Tibial artery (tissue), 4 donors: ENCODE measurements at regions not wholly inside any gene's neighbourhood (a gene's known extent, or its start where the extent isn't known, plus 50 kb on each side); places are given as distances from the start of the nearest gene placed in this dataset.

ENCODE experiments used
- DNase-seq, 2 donors: peaks; one replicate each; pipeline ENCODE4 v3.0.0-alpha.2; 2019
- H3K27ac ChIP-seq, 2 donors: fragments of 200-600 bp; sonication (generic) in 1 of 2; 1 replicate in 1 of 2; 2 replicates in 1 of 2; pipeline ENCODE4 v1.5.1; 2018 to 2019; ENCODE audit warnings: mild to moderate bottlenecking in 1 of 2
- H3K27me3 ChIP-seq, 2 donors: fragments of 200-600 bp; sonication (generic) in 1 of 2; one replicate each; pipeline versions ENCODE4 v1.5.1 to v1.6.0; 2016 to 2019
- H3K36me3 ChIP-seq, 3 donors: fragments of 200-600 bp; sonication (generic) in 2 of 3; one replicate each; pipeline ENCODE4 v1.5.1; 2016 to 2019; ENCODE audit warnings: mild to moderate bottlenecking in 2 of 3
- H3K4me1 ChIP-seq, 4 donors: fragments of 200-600 bp; sonication (generic) in 2 of 4; 1 replicate in 3 of 4; 2 replicates in 1 of 4; pipeline ENCODE4 v1.5.1; 2016 to 2019
- H3K4me3 ChIP-seq, 2 donors: fragments of 200-600 bp; sonication (generic) in 1 of 2; 1 replicate in 1 of 2; 2 replicates in 1 of 2; pipeline ENCODE4 v1.5.1; 2018 to 2019; ENCODE audit warnings: mild to moderate bottlenecking in 2 of 2
- H3K9me3 ChIP-seq, 3 donors: fragments of 200-600 bp; sonication (generic) in 1 of 3; one replicate each; pipeline ENCODE4 v1.5.1; 2016 to 2019
- intact Hi-C: fragments of 100-400 bp; cut with DNase I; formaldehyde crosslinking; loops from one replicate; pipeline ENCODE4 v1.15.0; 2023; ENCODE audit warnings: low total_unique reads
- TF ChIP-seq, protein P1 (sequence below), 2 experiments: fragments of 200-600 bp in 1 of 2; fragments of 450-650 bp in 1 of 2; IDR thresholded peaks; one replicate each; pipeline ENCODE4 v1.5.1; 2017 to 2019; ENCODE audit warnings: antibody characterized with exemption in 2 of 2, mild to moderate bottlenecking in 1 of 2, moderate library complexity in 1 of 2

DNA sequence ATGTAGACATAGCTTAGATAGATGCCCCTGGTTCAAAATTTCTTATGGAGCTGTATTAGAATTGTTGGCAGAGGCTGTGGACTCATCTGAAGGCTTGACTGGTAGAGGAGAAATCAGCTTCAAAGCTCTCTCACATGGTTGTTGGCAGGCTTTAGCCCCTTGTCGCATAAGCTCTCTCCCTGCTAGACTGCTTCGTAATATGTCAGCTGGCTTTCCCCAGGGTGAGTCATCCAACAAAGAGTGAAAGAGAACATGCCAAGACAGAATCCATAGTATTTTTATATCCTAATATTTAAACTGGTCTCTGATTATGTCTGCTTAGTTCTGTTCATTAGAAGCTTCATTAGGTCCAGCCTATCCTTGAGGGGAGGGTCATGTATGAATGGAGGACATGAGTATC is 427.4 kb upstream of the NAALADL2 start:
- Histone ChIP-seq H3K9me3 (no peaks in the 10 kb centered on the region), H3K4me3 (no peak overlapping the region), H3K36me3 (no peaks in the 10 kb centered on the region), H3K4me1 (no peaks in the 10 kb centered on the region), H3K27me3 (no peaks in the 10 kb centered on the region), H3K27ac (no peak overlapping the region)
- DNase-seq, result no peak
- TF ChIP-seq, protein P1, sequence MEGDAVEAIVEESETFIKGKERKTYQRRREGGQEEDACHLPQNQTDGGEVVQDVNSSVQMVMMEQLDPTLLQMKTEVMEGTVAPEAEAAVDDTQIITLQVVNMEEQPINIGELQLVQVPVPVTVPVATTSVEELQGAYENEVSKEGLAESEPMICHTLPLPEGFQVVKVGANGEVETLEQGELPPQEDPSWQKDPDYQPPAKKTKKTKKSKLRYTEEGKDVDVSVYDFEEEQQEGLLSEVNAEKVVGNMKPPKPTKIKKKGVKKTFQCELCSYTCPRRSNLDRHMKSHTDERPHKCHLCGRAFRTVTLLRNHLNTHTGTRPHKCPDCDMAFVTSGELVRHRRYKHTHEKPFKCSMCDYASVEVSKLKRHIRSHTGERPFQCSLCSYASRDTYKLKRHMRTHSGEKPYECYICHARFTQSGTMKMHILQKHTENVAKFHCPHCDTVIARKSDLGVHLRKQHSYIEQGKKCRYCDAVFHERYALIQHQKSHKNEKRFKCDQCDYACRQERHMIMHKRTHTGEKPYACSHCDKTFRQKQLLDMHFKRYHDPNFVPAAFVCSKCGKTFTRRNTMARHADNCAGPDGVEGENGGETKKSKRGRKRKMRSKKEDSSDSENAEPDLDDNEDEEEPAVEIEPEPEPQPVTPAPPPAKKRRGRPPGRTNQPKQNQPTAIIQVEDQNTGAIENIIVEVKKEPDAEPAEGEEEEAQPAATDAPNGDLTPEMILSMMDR (IDR thresholded peaks at IDR 0.05), result no peak
- intact Hi-C loops, result no loop called here

DNA sequence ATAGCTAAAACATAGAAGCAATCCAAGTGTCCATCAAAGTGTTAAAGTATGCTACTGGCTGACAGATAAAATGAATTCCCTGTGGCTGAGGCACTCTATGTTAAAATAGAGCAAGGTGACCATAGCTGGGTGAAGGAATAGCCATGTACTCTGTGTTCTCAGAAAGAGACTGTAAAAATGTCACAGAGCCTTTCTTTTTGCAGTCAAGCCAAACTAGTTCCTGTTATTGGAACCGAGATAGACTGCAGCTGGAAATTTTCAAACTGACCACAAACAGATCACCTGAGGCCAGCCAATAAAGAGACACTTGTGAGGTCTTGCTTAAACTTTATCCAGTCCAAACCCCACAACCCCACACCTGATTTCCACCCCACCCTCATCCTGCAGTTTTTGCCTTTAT is 422.8 kb upstream of the NAALADL2 start:
- H3K27me3 ChIP-seq, result no peaks in the 10 kb centered on the region
- TF ChIP-seq, protein P1 (IDR thresholded peaks at IDR 0.05), result no peak
- intact Hi-C loops, result no loop called here
- no peaks in the 10 kb centered on the region for H3K9me3 ChIP-seq
- DNase-seq, result no peak
- peaks cover 0 to 14% (median 4%) of the 10 kb centered on the region in 4 donors for H3K4me1 ChIP-seq
- H3K27ac ChIP-seq, result no peak overlapping the region
- H3K4me3 ChIP-seq, result no peak overlapping the region
- no peaks in the 10 kb centered on the region for H3K36me3 ChIP-seq

DNA sequence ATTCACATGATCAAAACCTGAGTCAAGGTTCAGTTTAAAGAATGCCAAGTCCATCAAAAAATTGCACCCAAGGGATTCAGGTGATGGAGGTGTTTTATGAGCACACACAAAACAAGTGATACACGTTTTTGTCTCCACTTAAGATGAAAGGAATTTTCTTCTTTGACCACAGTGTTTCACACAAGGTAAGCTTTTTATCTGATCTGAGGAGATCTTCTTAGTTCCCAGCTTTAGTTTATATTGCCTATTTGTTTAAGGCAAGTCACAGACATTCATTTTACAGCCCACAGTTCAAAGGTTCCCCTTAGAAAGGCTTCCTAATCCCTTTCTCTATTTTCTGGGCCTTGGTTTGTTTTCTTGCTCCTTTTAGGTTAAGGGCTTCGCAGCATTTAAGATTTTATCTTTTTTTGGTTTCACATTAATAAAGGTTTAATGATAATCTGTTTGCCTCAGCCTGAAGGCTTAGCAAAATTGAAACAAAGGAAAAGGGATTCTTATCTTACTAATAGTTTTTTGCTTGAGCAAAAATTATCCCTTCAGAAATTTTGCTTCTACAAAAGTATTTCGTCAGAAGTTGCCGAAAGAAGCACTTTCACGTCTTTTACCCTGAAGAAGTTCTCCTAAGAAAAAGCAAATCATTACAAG is 420.5 kb upstream of the NAALADL2 start:
- no peak for DNase-seq
- TF ChIP-seq, protein P1 (IDR thresholded peaks at IDR 0.05), result no peak
- Histone ChIP-seq H3K4me3 (no peak overlapping the region), H3K9me3 (no peaks in the 10 kb centered on the region), H3K36me3 (no peaks in the 10 kb centered on the region), H3K27ac (peak overlapping the region in 1 of 2 donors; percentile 94), H3K27me3 (no peaks in the 10 kb centered on the region), H3K4me1 (peaks cover 0 to 27% (median 7%) of the 10 kb centered on the region in 4 donors)
- intact Hi-C loops, result no loop called here

DNA sequence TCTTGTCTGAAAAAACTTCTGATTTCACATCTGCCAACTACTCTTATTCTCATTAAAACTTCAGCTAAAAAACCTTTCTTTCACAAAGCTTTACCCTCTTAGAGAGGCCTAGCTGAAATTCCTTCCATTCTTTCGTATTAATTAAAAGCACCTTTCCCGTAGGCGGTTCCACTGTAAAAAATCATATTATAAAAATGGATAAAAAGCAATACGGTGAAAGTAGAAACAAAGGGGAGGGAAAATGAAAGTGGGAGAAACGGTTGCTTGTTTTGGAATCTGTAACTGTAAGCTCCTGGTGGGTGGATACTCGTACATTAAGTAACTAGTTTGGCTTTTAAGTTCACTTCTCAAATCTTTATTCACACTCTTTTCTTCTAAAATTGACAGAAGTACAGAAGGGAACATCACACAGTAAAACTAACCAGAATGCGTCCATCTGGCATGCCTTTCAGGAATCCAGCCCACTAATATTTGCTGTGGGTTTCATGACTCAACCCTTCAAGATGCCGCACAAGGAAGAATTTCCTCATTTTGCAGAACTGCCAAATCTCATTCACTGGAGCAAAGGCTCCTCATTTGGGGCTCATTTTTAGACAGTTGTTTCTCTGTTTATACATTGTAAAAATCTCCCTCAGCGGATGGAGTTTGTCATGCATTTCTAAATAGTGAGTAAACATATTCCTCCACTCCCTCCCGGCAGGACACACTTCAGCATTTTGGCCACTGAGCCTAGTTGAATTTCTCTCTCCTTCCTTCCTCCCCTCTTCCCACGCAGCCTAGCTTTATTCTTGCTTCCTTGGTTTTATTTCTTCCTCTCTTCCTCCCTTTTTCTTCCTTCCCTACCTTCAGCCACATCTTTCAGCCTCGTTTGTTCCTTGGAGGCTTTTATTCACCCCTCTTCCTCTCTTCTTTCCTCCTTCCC is 419.5 kb upstream of the NAALADL2 start:
- DNase-seq, result peak in 1 of 2 donors; percentile 47
- intact Hi-C loops, result no loop called here
- TF ChIP-seq, protein P1 (IDR thresholded peaks at IDR 0.05), result no peak
- Histone ChIP-seq H3K36me3 (no peaks in the 10 kb centered on the region), H3K27ac (peak overlapping the region; percentile 94 to 99), H3K27me3 (no peaks in the 10 kb centered on the region), H3K4me1 (peaks cover 0 to 27% (median 7%) of the 10 kb centered on the region in 4 donors), H3K9me3 (no peaks in the 10 kb centered on the region), H3K4me3 (peak overlapping the region; percentile 69 to 76)

DNA sequence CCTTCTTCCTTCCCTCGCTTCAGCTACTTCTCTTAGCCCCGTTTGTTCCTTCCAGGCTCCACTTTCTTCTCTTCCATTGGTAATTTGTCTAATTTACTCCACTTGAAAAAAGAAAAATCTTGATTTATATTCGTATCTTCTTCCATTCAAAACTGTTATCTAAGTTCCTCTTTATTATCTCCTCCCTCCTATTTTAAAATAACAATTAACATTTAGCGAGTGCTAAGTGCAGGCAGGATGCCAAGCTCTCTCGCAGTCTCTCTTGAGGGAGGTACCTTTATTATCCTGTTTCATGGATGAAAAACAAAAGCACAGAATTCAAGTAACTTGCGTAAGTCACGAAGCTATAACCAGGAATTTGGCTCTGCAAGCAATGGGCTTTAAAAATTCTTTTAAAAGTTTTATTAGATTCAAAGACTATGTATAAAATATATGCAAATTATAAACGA is 418.9 kb upstream of the NAALADL2 start:
- Histone ChIP-seq H3K27me3 (no peaks in the 10 kb centered on the region), H3K4me1 (peaks cover 0 to 27% (median 7%) of the 10 kb centered on the region in 4 donors), H3K4me3 (peak overlapping the region; percentile 69 to 76), H3K9me3 (no peaks in the 10 kb centered on the region), H3K36me3 (no peaks in the 10 kb centered on the region), H3K27ac (peak overlapping the region; percentile 94 to 99)
- intact Hi-C loops, result no loop called here
- DNase-seq, result no peak
- TF ChIP-seq, protein P1 (IDR thresholded peaks at IDR 0.05), result no peak
